SH-SY5Y (cell line): ENCODE measurements at regions not wholly inside any gene's neighbourhood (a gene's known extent, or its start where the extent isn't known, plus 50 kb on each side); places are given as distances from the start of the nearest gene placed in this dataset.

Source experiments
- GATA2 ChIP-seq: IDR thresholded peaks from 2 replicates; pipeline ENCODE4 v1.6.1; 2011; ENCODE audit warnings: mild to moderate bottlenecking, low read depth, low read length
- GATA3 ChIP-seq: IDR thresholded peaks from 2 replicates; pipeline ENCODE4 v1.6.1; 2011; ENCODE audit warnings: low read depth, mild to moderate bottlenecking, low read length, moderate library complexity

- no peak for TF ChIP-seq GATA2
- TF ChIP-seq GATA3: no peak
Observed at GRCh38 chr2:129910446-129911362, 68.8 kb upstream of the RAB6C start.

GRCh38 chr2:129911363-129912065 lies 68.0 kb upstream of the RAB6C start:
- TF ChIP-seq GATA2: no peak
- TF ChIP-seq GATA3: no peak

- TF ChIP-seq GATA2 (no peak), GATA3 (no peak)
Observed at GRCh38 chr2:129912066-129912820, 67.2 kb upstream of the RAB6C start.

DNA sequence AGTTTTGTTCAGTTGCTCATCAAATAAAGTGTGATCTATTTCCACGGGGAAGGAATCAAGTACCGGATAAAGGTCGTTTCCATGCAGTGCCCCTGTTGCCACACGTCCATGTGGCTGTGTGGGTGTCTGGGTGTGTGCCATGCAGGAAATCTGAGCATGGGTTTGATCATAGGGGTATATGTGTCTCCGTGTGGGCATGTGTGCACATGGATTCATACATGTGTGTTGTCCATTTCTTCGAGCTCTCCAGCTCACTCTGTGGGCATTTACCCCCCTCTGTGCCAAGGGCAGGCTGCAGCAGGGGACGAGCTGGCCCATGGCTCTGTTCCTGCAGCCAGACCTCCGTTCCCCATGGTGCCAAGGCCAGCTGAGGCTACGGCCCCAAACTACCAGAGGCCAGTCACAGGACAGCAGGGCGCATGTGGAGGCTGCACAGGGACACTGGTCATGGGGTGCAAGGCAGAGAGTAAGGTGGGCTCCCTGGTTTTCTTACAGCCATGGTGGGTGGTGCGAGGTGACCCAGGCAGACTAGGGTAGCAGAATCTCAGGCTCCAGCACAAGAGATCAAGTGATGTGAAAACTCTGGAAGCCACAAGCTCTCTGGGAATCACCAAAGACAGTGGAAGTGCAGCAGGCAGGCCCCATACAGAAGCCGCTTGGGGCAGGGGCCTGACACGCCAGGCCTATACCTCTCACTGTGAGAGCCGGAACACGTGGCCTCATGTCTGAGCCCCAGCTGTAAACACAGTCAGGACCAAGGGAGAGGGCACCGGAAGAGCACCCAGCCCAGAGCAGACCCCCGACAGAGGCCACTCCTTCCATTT lies 66.4 kb upstream of the RAB6C start:
- no peak for TF ChIP-seq GATA2
- no peak for TF ChIP-seq GATA3

DNA sequence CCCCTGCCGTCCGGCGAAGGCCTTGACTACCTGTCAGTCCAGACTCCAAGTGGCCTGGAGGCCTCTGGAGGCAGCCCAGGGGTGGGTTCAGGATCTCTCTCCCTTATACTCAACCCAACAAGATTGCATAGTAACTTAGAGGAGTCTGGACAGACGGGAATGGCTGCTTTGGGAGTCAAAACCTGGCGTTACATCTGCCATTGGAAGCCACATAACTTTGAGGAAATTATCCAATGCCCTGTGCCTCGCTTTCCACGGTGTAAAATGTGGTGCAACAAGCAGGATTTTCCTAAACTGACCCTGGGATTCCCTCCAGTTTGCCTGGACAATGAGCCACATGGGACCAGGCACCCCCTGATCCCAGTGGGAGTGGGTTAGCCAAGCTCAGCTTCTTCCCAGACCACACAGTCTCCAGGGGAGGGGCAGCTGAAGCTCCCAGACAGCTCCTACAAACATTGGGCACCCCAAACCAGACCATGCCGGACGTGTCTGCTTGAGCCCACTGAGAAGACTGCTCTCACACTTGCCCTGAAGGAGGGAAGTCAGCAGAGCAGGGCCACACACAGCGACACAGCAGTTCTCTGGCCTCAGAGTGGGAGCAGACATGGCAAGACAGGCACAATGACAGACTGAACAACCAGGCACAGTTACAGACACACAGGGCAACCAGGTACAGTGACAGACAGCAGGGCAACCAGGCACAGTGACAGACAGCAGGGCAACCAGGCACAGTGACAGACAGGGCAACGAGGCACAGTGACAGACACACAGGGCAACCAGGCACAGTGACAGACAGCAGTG lies 65.6 kb upstream of the RAB6C start:
- no peak for TF ChIP-seq GATA2
- TF ChIP-seq GATA3: no peak

- TF ChIP-seq GATA3 (no peak), GATA2 (no peak)
Observed at GRCh38 chr2:129914538-129915302, 64.7 kb upstream of the RAB6C start.

- no peak for TF ChIP-seq GATA2
- no peak for TF ChIP-seq GATA3
Observed at GRCh38 chr2:129915303-129915840, 64.1 kb upstream of the RAB6C start.

DNA sequence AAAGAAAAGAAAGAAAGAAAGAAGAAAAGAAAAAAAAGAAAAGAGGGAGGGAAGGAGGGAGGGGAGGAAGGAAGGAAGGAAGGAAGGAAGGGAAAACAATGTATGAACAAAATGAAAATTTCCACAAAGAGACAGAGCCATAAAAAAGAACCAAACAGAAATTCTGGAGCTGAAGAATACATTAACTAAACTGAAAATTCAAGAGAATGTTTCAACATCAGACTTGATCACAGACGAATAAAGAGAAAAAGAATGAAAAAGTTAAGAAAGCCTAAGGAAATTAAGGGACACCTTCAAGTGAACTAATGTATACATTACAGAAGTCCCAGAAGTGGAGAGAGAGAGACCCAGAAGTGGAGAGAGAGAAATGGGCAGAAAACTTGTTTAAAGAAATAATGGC lies 60.9 kb upstream of the RAB6C start:
- no peak for TF ChIP-seq GATA3
- TF ChIP-seq GATA2: no peak

GRCh38 chr2:129922571-129923264 lies 56.7 kb upstream of the RAB6C start:
- TF ChIP-seq GATA3 (no peak), GATA2 (no peak)

- TF ChIP-seq GATA3: no peak
- no peak for TF ChIP-seq GATA2
Observed at GRCh38 chr2:129923265-129924091, 56.0 kb upstream of the RAB6C start.

DNA sequence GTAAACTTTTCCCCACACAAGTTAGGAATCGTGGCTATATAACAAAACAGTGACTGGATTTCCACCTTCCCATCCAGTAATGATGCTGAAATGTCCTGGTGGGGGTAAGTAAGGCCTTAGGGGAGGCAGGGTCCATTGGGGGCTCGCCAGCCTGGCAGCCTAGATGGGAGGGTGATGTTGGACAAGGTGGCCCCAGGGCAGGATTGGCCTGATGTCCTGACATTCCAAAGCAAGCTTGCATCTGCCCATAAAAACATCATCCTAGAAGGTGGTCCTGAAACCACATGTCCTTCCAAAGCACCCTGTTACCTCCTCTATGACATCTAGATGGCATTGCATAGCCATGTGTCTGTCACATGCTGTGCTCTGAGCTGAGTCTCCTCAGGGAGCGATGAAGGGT lies 54.1 kb upstream of the RAB6C start:
- TF ChIP-seq GATA3 (no peak), GATA2 (no peak)
